Activated CD4-positive, alpha-beta T cell treated with anti-CD3 and anti-CD28 coated beads, Interleukin-10, Interleukin-2, amounts not matched to agents 100 ng/mL and 50 ng/mL, durations not matched to agents 16 hours and 8 hours (primary cell): ENCODE measurements at regions not wholly inside any gene's neighbourhood (a gene's known extent, or its start where the extent isn't known, plus 50 kb on each side); places are given as distances from the start of the nearest gene placed in this dataset.
A peak's percentile ranks its signal among the peaks of the same experiment; 100 is the strongest.

ENCODE experiments used
- DNase-seq: peaks from one replicate; pipeline ENCODE4 v3.0.0-alpha.2; 2020

GRCh38 chr6:132868057-132868456 lies 53.7 kb downstream of the RPS12 start:
- DNase-seq: no peak

- DNase-seq: peak; percentile 16
Observed at GRCh38 chr6:132872923-132873322, 58.6 kb downstream of the RPS12 start.

GRCh38 chr6:132877003-132877402 lies 62.6 kb downstream of the RPS12 start:
- no peak for DNase-seq

- peak; percentile 45 for DNase-seq
Observed at GRCh38 chr6:132887204-132887603, 72.8 kb downstream of the RPS12 start.

GRCh38 chr6:132888701-132889100 lies 74.3 kb downstream of the RPS12 start:
- no peak for DNase-seq

GRCh38 chr6:132892929-132893771 lies 78.8 kb downstream of the RPS12 start:
- no peak for DNase-seq

- no peak for DNase-seq
Observed at GRCh38 chr6:132893772-132894490, 79.6 kb downstream of the RPS12 start.

- DNase-seq: no peak
Observed at GRCh38 chr6:132898376-132898775, 84.0 kb downstream of the RPS12 start.

- DNase-seq: no peak
Observed at GRCh38 chr6:132900849-132901248, 86.5 kb downstream of the RPS12 start.

GRCh38 chr6:132902901-132903300 lies 88.5 kb downstream of the RPS12 start:
- DNase-seq: no peak

- no peak for DNase-seq
Observed at GRCh38 chr6:132907231-132907630, 92.9 kb downstream of the RPS12 start.

- no peak for DNase-seq
Observed at GRCh38 chr6:132907914-132908313, 93.5 kb downstream of the RPS12 start.

GRCh38 chr6:132909742-132910141 lies 95.4 kb downstream of the RPS12 start:
- DNase-seq: no peak

- no peak for DNase-seq
Observed at GRCh38 chr6:132910759-132911158, 96.4 kb downstream of the RPS12 start.

GRCh38 chr6:132919045-132919860 lies 104.9 kb downstream of the RPS12 start:
- DNase-seq: no peak

- no peak for DNase-seq
Observed at GRCh38 chr6:132927713-132928112, 113.3 kb downstream of the RPS12 start.

GRCh38 chr6:132929141-132929540 lies 114.8 kb downstream of the RPS12 start:
- DNase-seq: no peak

- no peak for DNase-seq
Observed at GRCh38 chr6:132931313-132931712, 116.9 kb downstream of the RPS12 start.

GRCh38 chr6:132931936-132932514 lies 117.7 kb downstream of the RPS12 start:
- DNase-seq: no peak

GRCh38 chr6:132932588-132932987 lies 118.2 kb downstream of the RPS12 start:
- DNase-seq: no peak

GRCh38 chr6:132933090-132933489 lies 118.7 kb downstream of the RPS12 start:
- no peak for DNase-seq

GRCh38 chr6:132934496-132934895 lies 120.1 kb downstream of the RPS12 start:
- DNase-seq: no peak

GRCh38 chr6:132936646-132937045 lies 122.3 kb downstream of the RPS12 start:
- no peak for DNase-seq
